GM12864 (cell line): ENCODE measurements at regions not wholly inside any gene's neighbourhood (a gene's known extent, or its start where the extent isn't known, plus 50 kb on each side); places are given as distances from the start of the nearest gene placed in this dataset.

Experiments used
- DNase-seq: peaks from one replicate; pipeline ENCODE4 v3.0.0-alpha.2; 2011; ENCODE audit warnings: low read depth
- H3K4me3 ChIP-seq: 2 replicates; pipeline ENCODE4 v1.5.1; 2011; ENCODE audit warnings: mild to moderate bottlenecking, low read depth, low read length, control low read depth
- TF ChIP-seq, protein P1 (sequence below): IDR thresholded peaks from 2 replicates; pipeline ENCODE4 v1.5.1; 2011; ENCODE audit warnings: low read depth, mild to moderate bottlenecking, moderate library complexity, low read length, control low read depth, inconsistent platforms; ENCODE audit errors: missing control alignments

- DNase-seq = no peak
- TF ChIP-seq, protein P1, sequence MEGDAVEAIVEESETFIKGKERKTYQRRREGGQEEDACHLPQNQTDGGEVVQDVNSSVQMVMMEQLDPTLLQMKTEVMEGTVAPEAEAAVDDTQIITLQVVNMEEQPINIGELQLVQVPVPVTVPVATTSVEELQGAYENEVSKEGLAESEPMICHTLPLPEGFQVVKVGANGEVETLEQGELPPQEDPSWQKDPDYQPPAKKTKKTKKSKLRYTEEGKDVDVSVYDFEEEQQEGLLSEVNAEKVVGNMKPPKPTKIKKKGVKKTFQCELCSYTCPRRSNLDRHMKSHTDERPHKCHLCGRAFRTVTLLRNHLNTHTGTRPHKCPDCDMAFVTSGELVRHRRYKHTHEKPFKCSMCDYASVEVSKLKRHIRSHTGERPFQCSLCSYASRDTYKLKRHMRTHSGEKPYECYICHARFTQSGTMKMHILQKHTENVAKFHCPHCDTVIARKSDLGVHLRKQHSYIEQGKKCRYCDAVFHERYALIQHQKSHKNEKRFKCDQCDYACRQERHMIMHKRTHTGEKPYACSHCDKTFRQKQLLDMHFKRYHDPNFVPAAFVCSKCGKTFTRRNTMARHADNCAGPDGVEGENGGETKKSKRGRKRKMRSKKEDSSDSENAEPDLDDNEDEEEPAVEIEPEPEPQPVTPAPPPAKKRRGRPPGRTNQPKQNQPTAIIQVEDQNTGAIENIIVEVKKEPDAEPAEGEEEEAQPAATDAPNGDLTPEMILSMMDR = no peak
- H3K4me3 ChIP-seq = no peak overlapping the region
These were observed 436.1 kb upstream of the ADAMTS16 start for GRCh38 chr5:4703931-4704458.

DNA sequence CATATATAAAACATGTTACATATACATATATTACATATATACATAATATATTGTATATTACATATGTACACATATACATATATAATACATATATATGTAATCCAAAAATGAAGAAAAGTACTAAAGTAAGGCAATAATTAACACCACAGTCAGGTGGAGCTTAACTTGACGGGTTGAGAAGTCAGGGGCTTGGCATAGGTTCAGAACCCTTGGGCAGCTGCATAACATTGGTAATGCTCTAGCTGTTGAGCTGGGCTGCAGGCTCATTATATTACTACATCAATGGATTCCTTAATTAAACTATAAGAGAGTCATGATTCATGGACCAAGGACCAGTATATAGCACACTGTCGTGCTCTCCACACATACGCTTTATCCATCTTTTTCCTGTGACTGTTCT is 435.2 kb upstream of the ADAMTS16 start:
- TF ChIP-seq, protein P1 = no peak
- DNase-seq = no peak
- no peak overlapping the region for H3K4me3 ChIP-seq

DNA sequence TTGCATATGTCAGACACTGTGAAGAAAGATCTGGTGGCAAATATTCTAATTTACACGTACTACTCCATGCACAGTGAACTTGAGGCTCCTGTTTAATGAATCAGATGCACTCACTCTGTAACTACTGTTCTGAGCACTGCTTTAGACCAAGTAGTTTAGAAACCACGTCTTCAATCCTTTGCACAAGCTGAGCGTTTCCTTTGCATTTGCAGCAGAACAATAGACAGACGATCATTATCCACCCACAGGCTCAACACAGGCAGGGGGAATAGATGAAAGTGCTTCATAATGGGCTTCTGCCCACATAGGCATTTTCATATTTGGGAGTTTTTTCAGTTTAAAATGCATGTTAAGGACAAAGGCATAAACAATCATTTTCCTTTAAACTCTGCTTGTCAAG is 423.3 kb upstream of the ADAMTS16 start:
- no peak for DNase-seq
- H3K4me3 ChIP-seq = no peak overlapping the region
- TF ChIP-seq, protein P1 = no peak

DNA sequence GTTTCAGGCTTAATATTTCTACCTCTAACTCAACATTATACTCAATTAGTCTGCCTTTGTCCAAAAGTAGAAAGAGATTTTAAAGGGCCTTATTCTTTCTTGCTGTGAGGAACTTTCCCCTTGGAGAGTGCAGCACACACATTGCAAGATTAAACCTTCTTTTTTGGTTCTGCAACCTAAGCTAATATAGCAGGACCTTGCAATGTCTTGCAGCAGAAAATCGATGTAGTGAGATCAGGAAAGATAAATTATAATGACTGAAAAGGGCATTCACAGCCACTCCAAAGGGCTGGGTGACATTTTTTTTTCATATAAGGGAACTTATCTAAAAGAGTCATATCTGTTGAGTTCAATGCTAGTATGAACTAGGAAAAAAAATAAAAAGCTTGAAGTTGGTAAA is 422.7 kb upstream of the ADAMTS16 start:
- TF ChIP-seq, protein P1 = no peak
- DNase-seq = no peak
- H3K4me3 ChIP-seq = no peak overlapping the region

DNA sequence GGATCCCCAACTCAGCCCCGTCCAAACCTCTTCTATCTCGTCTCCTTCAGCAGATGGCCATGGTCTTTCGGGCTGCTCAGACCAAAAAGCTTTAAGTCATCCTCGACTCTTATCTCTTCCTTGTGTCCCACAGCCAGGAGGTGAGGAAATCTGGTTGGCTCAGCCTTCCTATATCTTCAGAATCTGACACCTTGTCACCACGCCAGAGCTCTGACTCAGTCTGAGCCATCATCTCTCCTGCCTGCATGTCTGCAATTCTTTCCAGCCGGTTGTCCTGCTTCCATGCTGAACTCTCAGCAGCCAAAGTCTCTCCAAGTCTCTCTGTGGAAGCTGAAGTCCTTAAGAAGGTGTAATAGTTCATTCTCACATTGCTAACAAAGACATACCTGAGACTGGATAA is 419.3 kb upstream of the ADAMTS16 start:
- no peak for DNase-seq
- TF ChIP-seq, protein P1 = no peak
- no peak overlapping the region for H3K4me3 ChIP-seq

DNA sequence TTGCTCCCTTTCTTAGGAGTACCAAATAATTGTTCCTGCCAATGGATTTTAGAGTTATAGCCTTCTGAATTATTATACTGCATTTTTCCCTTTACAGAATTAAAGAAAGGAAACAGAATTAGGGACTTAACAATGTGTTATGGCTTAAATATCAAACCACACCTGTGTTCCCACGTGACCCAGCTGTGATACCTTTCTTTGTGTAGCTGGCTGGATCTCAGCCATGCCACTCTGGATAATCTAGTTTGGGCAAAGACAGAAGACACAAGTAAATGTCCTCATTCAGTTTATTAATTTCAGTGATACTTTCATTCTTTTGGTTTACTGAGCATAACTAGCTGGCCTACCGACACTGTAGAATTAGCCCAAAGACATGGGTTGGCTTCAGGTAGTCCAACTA is 417.2 kb upstream of the ADAMTS16 start:
- DNase-seq = no peak
- TF ChIP-seq, protein P1 = no peak
- no peak overlapping the region for H3K4me3 ChIP-seq

DNA sequence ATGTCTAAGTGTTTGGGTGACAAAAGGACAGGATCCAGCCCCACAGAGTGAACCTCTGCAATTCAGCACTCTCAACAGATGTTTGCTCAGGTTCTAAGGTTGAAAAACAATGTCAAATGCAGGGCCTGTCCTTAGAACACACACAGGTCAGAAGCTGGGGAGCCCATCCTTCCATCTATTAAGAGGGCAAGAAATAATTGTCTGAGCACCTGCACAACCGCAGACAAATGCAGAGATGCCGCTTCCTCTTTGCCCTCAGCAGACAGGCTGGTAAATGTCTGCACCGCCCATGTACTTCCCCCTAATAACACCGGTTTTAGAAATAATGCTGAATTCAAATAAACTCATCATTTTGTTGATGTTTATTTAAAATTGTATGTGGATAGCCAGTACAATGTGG is 414.5 kb upstream of the ADAMTS16 start:
- TF ChIP-seq, protein P1 = no peak
- H3K4me3 ChIP-seq = no peak overlapping the region

More for the DNA sequence above, 414.5 kb upstream of the ADAMTS16 start:
- DNase-seq = no peak
